Activated T-helper 1 cell treated with anti-CD3 and anti-CD28 coated beads, Interleukin-12 subunit alpha, Interleukin-12 subunit beta, Interleukin-2, Interleukin-4 antibody, amounts not matched to agents 30 ng/mL and 10 ng/mL and 1 ng/mL, durations not matched to agents 14 hours and 24 hours and 36 hours (primary cell): ENCODE measurements at regions not wholly inside any gene's neighbourhood (a gene's known extent, or its start where the extent isn't known, plus 50 kb on each side); places are given as distances from the start of the nearest gene placed in this dataset.

Experiments
- DNase-seq: peaks from one replicate; pipeline ENCODE4 v3.0.0; 2021; ENCODE audit warnings: low spot score
- H3K27ac Mint-ChIP-seq: one replicate; pipeline ENCODE4 v1.8.0; 2021; ENCODE audit warnings: mild to moderate bottlenecking, mixed read lengths
- H3K27me3 Mint-ChIP-seq: one replicate; pipeline ENCODE4 v1.8.0; 2022; ENCODE audit warnings: mild to moderate bottlenecking, moderate library complexity, mixed read lengths; ENCODE audit not compliant: insufficient read depth
- H3K36me3 Mint-ChIP-seq: one replicate; pipeline ENCODE4 v1.8.0; 2021; ENCODE audit warnings: low read depth, mixed read lengths
- H3K4me1 Mint-ChIP-seq: one replicate; pipeline ENCODE4 v1.8.0; 2021; ENCODE audit warnings: low read depth, mixed read lengths
- H3K4me3 Mint-ChIP-seq: one replicate; pipeline ENCODE4 v1.8.0; 2021; ENCODE audit warnings: mild to moderate bottlenecking, moderate library complexity, mixed read lengths
- H3K9me3 Mint-ChIP-seq: one replicate; pipeline ENCODE4 v1.8.0; 2021; ENCODE audit warnings: mixed read lengths
- intact Hi-C: fragments of 100-400 bp; cut with micrococcal nuclease; formaldehyde crosslinking; loops from one replicate; pipeline ENCODE4 v1.15.1; 2024

DNA sequence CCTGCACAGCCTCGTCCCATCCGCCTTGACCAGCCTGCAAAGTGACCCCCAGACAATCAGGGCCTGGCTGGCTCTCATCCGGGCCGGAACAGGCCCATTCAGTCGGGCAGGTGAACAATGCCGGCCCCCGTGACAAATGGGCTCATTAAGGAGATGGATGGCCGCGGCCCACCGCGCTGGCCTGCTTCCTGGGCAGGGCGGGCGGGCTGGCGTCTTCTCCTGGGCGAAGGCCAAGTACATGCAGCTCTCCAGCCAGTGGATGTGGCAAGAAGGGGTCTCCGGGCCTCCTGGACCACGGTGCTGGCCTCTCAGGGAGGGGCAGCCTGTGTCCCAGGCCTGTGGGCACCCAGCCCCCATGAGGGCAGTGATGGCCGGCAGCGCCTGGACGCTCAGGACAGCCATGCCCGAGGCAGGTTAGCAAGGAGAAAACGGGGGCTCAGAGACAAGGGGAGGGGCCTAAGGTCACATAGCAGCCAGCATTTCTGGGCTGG is 1022.8 kb downstream of the BRD1 start:
- H3K4me1 Mint-ChIP-seq = no peaks in the 10 kb centered on the region
- H3K27me3 Mint-ChIP-seq = no peaks in the 10 kb centered on the region
- intact Hi-C loops = no loop called here
- no peak overlapping the region for H3K4me3 Mint-ChIP-seq
- H3K36me3 Mint-ChIP-seq = no peaks in the 10 kb centered on the region
- H3K9me3 Mint-ChIP-seq = no peaks in the 10 kb centered on the region
- H3K27ac Mint-ChIP-seq = no peak overlapping the region
- DNase-seq = no peak

DNA sequence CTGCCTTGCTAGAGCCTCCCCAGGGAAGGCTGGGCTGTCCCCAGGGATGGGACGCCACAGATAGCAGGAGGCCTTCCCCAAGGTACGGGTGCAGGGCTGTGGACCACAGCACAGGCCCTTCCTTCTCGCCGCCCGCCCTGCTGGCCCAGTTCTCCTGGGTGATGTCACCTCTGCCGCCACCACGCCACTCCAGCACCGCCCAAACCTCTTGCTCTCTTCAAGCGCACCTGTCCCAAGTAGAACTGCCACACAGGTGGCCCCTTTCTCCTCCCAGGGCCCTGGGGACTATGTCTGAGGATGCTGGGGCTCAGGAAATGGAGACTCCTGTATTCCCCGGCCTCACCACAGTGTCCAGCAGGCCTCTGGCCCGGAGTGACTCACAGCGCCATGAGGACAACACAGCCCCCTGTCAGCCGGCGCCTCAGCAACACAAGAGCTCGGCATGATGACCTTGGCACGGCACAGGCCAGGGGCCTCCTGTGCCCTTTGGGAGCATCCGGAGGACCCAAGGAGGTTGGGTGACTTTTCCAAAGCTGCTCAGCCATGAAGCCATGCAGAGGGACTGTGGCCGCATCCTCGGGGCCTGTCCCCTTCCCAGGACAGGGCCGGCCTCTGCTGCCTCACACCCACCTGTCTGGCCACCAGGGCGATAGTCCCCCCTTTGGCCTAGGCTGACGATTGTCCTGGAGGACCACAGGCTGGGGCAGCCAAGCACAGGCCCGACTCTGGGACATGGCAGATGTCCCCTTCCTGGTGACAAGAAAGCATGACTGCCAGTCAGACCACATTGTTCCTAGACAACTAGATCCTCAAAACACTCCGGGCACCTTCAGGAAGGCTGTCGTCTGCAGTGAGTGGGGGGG is 1023.5 kb downstream of the BRD1 start:
- H3K9me3 Mint-ChIP-seq = no peaks in the 10 kb centered on the region
- no peaks in the 10 kb centered on the region for H3K36me3 Mint-ChIP-seq
- H3K4me1 Mint-ChIP-seq = no peaks in the 10 kb centered on the region
- H3K27me3 Mint-ChIP-seq = no peaks in the 10 kb centered on the region
- H3K4me3 Mint-ChIP-seq = no peak overlapping the region
- intact Hi-C loops = no loop called here
- no peak for DNase-seq
- H3K27ac Mint-ChIP-seq = no peak overlapping the region

DNA sequence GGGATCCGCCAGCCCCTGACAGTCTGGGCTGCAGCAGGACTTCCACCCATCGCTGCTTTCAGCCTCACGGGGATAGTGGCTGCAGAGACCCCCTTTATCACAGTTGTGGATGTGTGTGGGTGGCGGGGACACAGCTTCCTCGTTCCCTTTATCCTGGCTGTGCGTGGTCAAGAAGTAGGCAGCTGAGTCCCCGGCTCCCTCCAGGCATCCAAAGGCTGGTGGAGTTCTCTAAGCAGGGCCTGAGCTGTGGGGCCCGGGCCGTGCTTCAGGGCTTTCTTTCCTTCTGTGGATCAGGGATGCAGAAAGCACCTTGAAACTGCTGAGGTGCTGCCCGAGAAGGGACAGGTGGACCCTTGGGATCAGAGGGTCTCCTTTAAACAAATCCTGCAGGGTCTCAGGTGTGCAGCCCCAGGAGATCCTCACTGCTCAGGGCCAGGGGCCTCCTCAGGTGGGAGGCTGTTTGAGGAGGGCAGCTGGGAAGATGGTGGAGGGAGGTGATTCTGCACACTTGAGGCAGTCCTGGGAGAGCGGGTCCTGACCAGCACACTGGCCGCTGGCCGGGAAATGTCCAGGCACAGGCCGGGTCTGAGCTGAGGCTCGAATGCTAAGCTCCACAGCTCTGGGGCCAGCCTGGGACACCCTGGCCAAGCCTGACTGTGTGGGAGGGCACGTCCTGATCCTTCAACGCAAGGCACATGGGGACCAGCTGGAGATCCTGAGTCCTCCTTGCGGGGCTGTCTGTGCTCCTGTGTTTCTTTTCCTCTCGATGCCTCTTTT is 1024.3 kb downstream of the BRD1 start:
- intact Hi-C loops = no loop called here
- Mint-ChIP-seq H3K9me3 (no peaks in the 10 kb centered on the region), H3K36me3 (no peaks in the 10 kb centered on the region), H3K4me3 (no peak overlapping the region), H3K27ac (no peak overlapping the region), H3K4me1 (no peaks in the 10 kb centered on the region), H3K27me3 (no peaks in the 10 kb centered on the region)
- DNase-seq = no peak

DNA sequence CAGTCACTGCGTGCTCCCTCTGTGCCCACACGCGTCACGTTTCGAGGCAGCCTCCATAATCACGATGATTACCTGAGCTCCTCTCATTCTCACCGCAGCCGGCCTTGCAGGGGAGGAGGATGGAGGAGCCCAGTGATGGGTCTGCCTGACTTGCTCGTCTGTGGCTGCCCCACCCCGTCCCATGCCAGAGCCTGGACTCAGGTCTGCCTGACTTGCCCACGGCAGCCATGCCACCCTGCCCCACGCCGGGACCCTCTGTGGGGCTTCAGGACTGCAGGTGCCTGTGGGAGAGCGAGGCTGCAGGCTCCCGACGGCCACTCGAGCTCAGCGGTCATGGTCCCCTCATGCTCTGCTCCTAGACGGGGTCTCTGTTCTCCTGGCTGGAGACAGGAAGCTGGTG is 1025.1 kb downstream of the BRD1 start:
- Mint-ChIP-seq H3K27me3 (no peaks in the 10 kb centered on the region), H3K36me3 (no peaks in the 10 kb centered on the region), H3K9me3 (no peaks in the 10 kb centered on the region), H3K4me3 (no peak overlapping the region), H3K27ac (no peak overlapping the region), H3K4me1 (no peaks in the 10 kb centered on the region)
- intact Hi-C loops = no loop called here
- no peak for DNase-seq

DNA sequence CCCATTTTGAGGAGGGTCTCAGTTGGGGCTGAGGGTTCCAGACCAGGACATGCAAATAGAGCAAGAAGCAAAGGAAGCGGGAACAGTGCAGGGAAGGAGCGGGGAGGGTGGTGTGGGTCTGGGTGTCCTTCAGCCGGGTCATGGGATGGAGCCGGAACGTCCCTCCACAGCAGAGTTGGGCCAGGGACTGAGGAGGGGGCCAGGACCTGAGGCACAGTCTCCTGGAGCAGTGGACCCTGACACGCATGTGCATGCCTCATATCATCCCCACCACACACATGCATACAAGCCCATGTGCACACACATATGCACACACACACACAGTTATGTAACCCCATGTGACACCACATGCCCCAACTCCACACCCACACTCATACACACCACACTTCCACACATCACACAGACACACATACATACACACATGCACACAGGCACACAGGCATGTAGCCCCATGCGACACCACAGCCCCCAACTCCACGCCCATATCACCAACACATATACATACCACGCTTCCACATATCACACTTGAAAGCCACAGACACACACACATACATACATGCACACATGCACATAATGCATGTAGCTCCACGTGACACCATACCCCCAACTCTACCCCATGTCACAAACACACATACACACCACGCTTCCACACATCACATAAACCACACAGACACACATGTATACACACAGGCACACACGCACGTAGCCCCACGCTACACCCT is 1026.6 kb downstream of the BRD1 start:
- Mint-ChIP-seq H3K4me3 (no peak overlapping the region), H3K27ac (no peak overlapping the region), H3K27me3 (no peaks in the 10 kb centered on the region), H3K4me1 (no peaks in the 10 kb centered on the region), H3K36me3 (no peaks in the 10 kb centered on the region), H3K9me3 (no peaks in the 10 kb centered on the region)
- intact Hi-C loops = no loop called here
- no peak for DNase-seq

DNA sequence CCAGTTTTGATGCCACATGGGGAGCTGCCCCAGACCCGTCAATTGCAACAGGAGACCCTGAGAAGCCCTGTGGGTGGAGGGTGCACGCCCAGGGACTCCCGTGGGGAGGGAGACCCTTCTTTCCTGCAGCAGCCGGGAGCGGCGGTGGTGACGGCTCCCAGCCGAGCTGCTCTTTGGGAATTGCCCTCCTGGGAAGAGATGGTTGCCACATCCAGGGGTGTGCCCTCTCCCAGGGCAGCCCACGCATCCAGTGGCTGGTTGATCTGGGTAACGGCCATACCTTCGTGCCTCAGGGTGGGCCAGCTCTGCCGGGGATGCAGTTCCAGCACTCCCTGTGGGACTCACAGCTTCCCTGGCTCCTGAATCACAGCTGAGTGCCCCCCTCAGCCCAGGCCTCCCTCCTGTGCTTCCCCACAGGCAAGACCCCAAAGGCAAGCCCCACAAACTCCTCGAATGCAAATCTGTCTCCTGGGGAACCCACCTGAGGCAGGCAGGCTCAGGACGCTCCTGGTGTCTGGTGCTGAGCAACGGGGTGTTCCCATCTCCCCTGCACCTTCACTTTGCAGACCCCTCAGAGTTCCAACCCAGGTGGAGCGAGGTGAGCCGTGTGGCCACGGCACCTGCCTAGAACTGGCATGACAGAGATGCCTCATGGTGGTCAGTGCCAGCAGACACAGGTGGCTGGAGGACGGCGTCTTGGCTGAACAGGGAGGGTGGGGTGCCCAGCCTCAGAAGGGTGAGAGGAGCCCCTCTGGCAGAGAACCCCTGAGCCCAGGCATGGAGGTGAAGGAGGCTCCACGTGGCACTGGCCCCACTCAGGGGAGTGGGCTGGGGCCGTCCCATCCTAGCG is 1027.4 kb downstream of the BRD1 start:
- Mint-ChIP-seq H3K27me3 (no peaks in the 10 kb centered on the region), H3K9me3 (no peaks in the 10 kb centered on the region)
- DNase-seq = no peak

DNA sequence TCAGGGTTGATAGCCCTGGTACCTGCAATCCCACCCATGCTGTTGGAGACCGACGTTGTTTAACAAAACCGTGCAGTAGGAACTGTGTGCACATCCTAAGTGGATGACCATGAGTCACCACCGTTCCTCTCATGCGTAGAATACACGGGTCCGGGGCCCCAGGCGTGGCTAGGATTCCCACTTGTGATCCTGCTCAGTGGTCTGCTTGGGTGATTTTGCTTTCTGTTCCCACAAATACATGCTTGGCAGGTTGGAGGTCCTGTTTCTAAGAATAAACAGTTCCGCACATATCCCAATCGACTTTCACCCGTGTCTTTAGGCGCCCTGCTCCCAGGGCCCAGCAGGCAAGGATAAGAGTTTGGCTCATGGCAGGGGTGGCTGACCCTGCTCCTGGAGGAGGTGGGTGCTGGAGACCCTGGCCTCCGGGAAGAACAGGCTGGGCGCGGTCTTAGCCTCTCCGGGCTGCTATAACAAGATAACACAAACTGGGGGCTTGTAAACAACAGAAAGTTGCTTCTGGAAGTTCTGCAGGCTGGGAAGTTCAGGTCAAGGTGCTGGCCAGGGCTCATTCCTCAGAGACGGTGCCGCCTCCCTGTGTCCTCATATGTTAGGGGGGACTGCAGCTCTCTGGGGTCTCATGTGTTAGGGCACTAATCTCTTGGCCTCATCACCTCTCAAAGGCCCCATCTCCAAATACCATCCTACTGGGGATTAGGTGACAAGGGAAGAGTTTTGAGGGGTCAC is 1028.3 kb downstream of the BRD1 start:
- Mint-ChIP-seq H3K4me3 (no peak overlapping the region), H3K27me3 (no peaks in the 10 kb centered on the region), H3K9me3 (no peaks in the 10 kb centered on the region), H3K27ac (no peak overlapping the region), H3K36me3 (no peaks in the 10 kb centered on the region), H3K4me1 (no peaks in the 10 kb centered on the region)
- DNase-seq = no peak
- intact Hi-C loops = no loop called here

More for the DNA sequence above, 1027.4 kb downstream of the BRD1 start:
- Mint-ChIP-seq H3K36me3 (no peaks in the 10 kb centered on the region), H3K27ac (no peak overlapping the region), H3K4me3 (no peak overlapping the region), H3K4me1 (no peaks in the 10 kb centered on the region)
- intact Hi-C loops = no loop called here

DNA sequence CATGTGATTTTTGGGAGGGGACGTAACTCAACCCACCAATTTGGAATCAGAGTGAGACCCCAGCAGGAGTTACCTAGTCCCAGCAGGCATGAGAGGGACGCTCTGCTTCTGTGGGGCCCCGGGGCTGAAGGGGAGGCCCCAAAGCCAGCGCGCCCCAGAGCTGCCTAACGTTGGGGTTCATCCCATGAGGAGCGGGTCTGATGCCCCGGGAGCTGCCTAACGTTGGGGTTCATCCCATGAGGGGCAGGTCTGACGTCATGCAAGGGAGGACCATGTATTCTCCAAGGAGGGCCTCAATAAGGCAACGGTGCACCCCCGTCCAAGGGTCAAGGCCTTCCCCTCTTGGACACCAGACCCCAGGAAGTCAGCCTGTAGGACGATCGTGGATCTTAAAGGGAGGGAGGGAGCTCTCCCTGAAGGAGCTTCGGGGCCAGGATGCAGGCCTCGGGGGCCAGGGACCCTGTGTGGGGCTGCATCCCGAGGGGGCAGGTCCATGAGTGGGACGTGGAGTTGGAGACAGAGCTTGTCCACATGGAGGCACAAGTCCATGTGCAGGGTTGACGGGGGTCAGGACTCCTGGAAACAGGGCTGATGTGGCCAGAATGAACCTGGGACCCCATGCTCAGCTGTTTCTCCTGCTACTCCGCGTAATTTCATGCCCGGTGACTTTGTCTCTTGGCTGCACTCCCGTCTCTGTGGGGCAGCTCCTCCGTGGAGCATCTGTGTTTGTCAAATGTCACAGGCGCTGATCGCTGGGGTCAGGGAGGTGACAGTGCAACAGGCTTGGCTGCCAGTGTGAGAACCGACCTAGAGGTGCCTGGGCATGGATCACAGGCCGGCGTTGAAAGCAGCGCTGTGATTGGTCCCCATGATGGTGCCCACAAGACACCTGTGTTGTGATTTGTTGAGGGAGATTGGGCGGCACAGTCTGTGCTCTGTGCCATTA is 1029.1 kb downstream of the BRD1 start:
- Mint-ChIP-seq H3K4me1 (no peaks in the 10 kb centered on the region), H3K36me3 (no peaks in the 10 kb centered on the region), H3K27me3 (no peaks in the 10 kb centered on the region), H3K4me3 (no peak overlapping the region), H3K27ac (no peak overlapping the region), H3K9me3 (no peaks in the 10 kb centered on the region)
- intact Hi-C loops = no loop called here
- no peak for DNase-seq

DNA sequence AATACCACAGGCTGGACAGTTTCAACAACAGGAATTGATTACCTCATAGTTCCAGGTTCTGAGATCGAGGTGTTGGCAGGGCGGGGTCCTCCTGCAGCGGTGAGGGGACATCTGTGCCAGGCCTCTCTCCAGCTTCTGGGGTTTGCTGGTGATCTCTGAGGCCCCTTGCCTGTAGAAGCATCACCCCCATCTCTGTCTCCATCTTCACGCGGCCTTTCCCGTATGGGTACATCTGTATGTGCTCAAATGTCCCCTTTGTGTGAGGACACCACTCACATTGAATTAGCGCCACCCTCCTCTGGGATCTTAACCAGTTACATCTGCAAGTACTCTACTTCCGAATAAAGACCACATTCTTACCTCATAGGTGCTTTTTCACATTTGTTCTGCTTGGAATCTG is 1029.9 kb downstream of the BRD1 start:
- DNase-seq = no peak
- no peaks in the 10 kb centered on the region for H3K9me3 Mint-ChIP-seq

DNA sequence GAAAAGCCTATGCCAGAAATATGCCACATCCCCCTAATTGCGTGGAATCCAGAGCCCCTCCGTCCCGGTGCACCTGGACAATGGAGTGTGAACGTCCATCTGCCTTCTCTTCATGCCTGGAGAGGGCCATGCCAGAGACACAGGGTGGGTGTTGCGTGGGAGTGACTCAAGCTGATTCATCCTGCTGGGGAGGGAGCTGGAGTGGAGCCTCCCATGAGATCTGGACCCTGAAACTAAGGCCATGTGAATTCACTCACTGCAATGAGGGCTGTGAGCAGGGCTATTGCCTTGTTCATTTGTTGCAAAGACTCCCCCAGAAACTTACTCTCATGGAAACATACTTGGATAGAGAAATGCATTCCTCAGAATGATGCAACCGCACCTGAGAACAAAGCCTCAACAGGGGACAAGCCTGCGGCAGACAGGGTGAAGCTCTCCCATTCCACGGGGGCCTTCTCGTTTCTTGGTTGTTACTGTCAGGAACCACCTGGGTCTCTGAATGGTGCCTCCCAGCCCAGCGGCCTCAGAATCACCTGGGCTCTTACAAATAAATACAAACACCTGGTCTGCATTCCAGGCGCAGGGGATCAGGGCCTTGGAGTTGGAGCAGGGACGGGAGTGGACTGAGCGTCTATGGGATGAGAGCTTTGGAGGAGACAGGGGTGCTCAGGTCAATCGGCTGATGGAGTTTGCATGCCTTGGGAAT is 1031.2 kb downstream of the BRD1 start:
- no peak for DNase-seq
- Mint-ChIP-seq H3K4me1 (no peaks in the 10 kb centered on the region), H3K27ac (no peak overlapping the region)

More for the DNA sequence above, 1029.9 kb downstream of the BRD1 start:
- H3K4me1 Mint-ChIP-seq = no peaks in the 10 kb centered on the region
- H3K27ac Mint-ChIP-seq = no peak overlapping the region
- no peaks in the 10 kb centered on the region for H3K27me3 Mint-ChIP-seq
- no peak overlapping the region for H3K4me3 Mint-ChIP-seq
- H3K36me3 Mint-ChIP-seq = no peaks in the 10 kb centered on the region
- intact Hi-C loops = no loop called here

DNA sequence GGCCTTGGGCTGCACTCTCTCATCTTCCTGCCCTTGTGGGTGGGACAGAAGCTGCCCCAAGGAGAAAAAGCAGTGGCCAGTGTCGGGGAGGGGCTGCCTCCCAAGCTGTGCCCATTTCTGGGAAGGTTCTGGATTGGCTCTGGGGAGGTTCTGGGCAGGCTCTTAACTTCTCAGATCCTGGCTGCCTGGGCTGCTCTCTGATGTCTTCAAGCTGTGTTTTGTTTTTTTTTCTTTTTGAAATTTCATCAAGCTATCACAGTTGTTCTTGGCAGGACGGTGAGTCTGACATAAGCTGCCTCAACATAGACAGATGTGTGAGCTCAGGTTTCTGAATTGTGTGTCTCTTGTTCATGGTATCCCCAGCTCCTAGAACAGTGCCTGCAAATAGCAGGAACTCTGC is 1032.0 kb downstream of the BRD1 start:
- no peak for DNase-seq
- Mint-ChIP-seq H3K4me1 (no peaks in the 10 kb centered on the region), H3K27me3 (no peaks in the 10 kb centered on the region), H3K36me3 (no peaks in the 10 kb centered on the region), H3K27ac (no peak overlapping the region), H3K9me3 (no peaks in the 10 kb centered on the region), H3K4me3 (no peak overlapping the region)
- intact Hi-C loops = no loop called here

More for the DNA sequence above, 1031.2 kb downstream of the BRD1 start:
- intact Hi-C loops = no loop called here
- Mint-ChIP-seq H3K27me3 (no peaks in the 10 kb centered on the region), H3K4me3 (no peak overlapping the region), H3K9me3 (no peaks in the 10 kb centered on the region), H3K36me3 (no peaks in the 10 kb centered on the region)
